ENCODE measurements at regions not wholly inside any gene's neighbourhood (a gene's known extent, or its start where the extent isn't known, plus 50 kb on each side); places are given as distances from the start of the nearest gene placed in this dataset.

DNA sequence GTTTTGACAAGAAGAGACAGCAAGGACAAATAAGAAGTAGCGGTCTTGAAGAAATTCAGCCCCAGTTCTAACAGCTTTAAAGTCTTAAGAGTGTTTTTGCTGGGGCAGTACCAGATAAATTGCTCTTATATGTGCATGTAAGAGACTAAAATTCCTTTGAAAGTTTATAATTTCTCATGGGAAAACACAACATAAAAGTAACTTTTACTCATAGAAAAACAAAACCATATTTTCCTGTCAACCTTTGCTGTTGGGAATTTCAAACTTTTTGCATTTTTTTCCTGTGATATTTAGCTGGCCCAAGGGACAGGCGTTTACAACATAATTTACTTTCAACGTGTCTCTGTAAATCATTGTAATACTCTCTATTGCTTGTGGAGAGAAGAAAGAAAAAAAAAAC, 767.8 kb upstream of the ZEB2 start:
- ATAC-seq, result no peak
- no peaks in the 10 kb centered on the region for H3K9me3 ChIP-seq

DNA sequence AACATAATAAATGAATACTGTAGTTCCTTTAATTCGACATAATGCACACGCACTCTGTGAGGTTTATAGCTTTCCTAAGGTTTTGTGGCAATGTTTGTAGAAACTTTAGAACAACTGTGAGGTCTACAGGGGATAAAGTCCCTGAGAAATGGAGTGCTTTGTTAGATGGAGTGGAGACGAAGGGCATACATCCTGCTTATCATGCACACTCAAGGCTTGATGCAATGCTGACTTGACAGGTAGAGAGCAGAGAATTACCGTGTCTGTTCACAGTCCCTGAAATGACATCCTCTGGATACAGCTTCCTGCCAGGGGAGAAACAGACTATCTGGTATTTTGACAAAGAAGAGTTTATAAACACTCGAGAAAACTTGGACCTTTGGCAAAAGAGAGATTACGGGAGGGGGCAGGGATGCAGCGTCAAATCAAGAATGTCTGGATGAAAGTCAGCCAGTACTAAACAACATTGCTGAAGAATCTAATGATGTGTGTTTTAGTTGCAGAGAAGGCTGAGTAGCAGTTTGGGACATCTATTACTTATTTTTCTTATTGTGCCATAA, 766.9 kb upstream of the ZEB2 start:
- 29 to 33% (median 31%) methylated on average over 7 of the region's 7 CpGs for WGBS, 3 donors
- Histone ChIP-seq H3K4me3 (no peak overlapping the region), H3K27ac (no peak overlapping the region), H3K9me3 (no peaks in the 10 kb centered on the region), H3K36me3 (ENCODE audit: insufficient read depth in 1 of 2, low read depth in 1 of 2) (no peaks in the 10 kb centered on the region), H3K27me3 (ENCODE audit: insufficient read depth in 3 of 3, low read length in 2 of 3) (no peaks in the 10 kb centered on the region), H3K4me1 (no peaks in the 10 kb centered on the region)
- no peak for ATAC-seq
- no peak for DNase-seq
- TF ChIP-seq, protein P1, sequence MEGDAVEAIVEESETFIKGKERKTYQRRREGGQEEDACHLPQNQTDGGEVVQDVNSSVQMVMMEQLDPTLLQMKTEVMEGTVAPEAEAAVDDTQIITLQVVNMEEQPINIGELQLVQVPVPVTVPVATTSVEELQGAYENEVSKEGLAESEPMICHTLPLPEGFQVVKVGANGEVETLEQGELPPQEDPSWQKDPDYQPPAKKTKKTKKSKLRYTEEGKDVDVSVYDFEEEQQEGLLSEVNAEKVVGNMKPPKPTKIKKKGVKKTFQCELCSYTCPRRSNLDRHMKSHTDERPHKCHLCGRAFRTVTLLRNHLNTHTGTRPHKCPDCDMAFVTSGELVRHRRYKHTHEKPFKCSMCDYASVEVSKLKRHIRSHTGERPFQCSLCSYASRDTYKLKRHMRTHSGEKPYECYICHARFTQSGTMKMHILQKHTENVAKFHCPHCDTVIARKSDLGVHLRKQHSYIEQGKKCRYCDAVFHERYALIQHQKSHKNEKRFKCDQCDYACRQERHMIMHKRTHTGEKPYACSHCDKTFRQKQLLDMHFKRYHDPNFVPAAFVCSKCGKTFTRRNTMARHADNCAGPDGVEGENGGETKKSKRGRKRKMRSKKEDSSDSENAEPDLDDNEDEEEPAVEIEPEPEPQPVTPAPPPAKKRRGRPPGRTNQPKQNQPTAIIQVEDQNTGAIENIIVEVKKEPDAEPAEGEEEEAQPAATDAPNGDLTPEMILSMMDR (IDR thresholded peaks at IDR 0.05), result no peak
- intact Hi-C loops (cut with DNase I), result no loop called here

More for the DNA sequence above, 767.8 kb upstream of the ZEB2 start:
- intact Hi-C loops (cut with DNase I), result no loop called here
- Histone ChIP-seq H3K4me1 (no peaks in the 10 kb centered on the region), H3K27me3 (ENCODE audit: insufficient read depth in 3 of 3, low read length in 2 of 3) (no peaks in the 10 kb centered on the region), H3K4me3 (no peak overlapping the region), H3K36me3 (ENCODE audit: insufficient read depth in 1 of 2, low read depth in 1 of 2) (no peaks in the 10 kb centered on the region), H3K27ac (no peak overlapping the region)
- TF ChIP-seq, protein P1 (IDR thresholded peaks at IDR 0.05), result no peak
- WGBS, 3 donors, result 51 to 63% (median 53%) methylated on average over 3 of the region's 3 CpGs
- no peak for DNase-seq

DNA sequence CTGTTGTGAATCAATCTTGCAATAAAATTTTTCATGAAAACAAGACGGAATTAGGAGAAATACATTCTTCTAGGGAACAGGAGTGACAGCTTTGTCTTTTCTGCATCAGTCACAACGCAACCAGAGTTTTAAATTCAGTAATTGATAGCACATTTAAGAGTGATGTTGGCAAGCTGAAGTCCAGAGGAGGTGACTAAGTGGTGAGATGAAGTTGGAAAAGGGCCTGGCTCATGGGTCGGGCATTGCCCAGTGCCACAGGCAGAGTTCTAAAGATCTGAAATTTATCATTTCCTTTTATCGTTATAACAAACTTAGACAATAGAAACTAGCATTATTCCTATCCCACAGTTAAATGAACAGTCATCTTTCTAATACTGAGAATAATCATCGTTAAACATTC, 764.6 kb upstream of the ZEB2 start:
- TF ChIP-seq, protein P1 (IDR thresholded peaks at IDR 0.05), result no peak
- intact Hi-C loops (cut with DNase I), result no loop called here
- DNase-seq, result no peak
- WGBS, 3 donors, result 79 to 83% (median 82%) methylated on average over 5 of the region's 5 CpGs
- no peaks in the 10 kb centered on the region for H3K4me1 ChIP-seq
- H3K36me3 ChIP-seq (ENCODE audit: insufficient read depth in 1 of 2, low read depth in 1 of 2), result no peaks in the 10 kb centered on the region
- H3K9me3 ChIP-seq, result no peaks in the 10 kb centered on the region
- no peak overlapping the region for H3K4me3 ChIP-seq
- H3K27me3 ChIP-seq (ENCODE audit: insufficient read depth in 3 of 3, low read length in 2 of 3), result no peaks in the 10 kb centered on the region
- ATAC-seq, result no peak
- no peak overlapping the region for H3K27ac ChIP-seq

DNA sequence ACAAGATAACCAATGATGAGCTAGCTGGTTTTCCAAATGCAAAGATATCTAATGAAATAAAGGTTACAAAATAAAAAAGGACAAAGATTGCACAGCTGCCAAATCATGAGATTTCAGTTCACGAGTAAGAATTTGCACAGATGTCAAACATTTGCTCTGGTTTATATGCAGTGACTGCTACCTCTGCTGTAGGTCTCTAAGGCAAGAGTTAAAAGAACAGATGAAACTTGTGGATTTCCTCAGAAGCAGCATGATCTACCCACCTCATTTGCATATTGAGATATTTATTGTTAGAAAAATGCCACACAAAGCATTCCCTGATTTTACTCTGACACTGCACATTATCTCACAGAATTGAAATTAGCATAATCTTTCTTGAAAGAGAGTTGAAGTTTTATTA, 763.2 kb upstream of the ZEB2 start:
- Histone ChIP-seq H3K36me3 (ENCODE audit: insufficient read depth in 1 of 2, low read depth in 1 of 2) (no peaks in the 10 kb centered on the region), H3K27me3 (ENCODE audit: insufficient read depth in 3 of 3, low read length in 2 of 3) (no peaks in the 10 kb centered on the region), H3K27ac (no peak overlapping the region), H3K9me3 (no peaks in the 10 kb centered on the region), H3K4me1 (no peaks in the 10 kb centered on the region), H3K4me3 (no peak overlapping the region)
- TF ChIP-seq, protein P1 (IDR thresholded peaks at IDR 0.05), result no peak
- ATAC-seq (no peak), DNase-seq (no peak)
- 23 to 29% (median 25%) methylated on average over 1 of the region's 1 CpG for WGBS, 3 donors
- intact Hi-C loops (cut with DNase I), result no loop called here

DNA sequence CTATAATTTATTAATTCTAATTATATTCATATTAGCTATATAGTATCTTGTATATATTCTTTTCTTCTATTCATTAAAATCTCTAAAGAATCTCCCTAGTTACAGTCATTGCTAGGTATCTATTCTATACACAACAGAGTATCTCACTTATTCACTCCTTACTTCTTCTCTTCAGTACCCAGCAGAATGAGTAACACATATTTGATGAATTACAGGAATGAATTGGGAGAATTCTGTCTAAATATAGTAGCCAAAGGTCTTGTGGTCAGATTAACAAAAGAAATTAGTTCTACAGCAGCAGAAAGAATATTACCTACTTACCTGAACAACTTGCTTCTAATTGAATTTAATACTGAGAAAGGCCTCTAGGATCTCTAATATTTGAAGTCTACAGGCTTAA, 758.0 kb upstream of the ZEB2 start:
- DNase-seq (no peak), ATAC-seq (no peak)
- Histone ChIP-seq H3K36me3 (ENCODE audit: insufficient read depth in 1 of 2, low read depth in 1 of 2) (no peaks in the 10 kb centered on the region), H3K4me3 (no peak overlapping the region), H3K27ac (no peak overlapping the region), H3K4me1 (no peaks in the 10 kb centered on the region), H3K9me3 (peaks cover 1% of the 10 kb centered on the region), H3K27me3 (ENCODE audit: insufficient read depth in 3 of 3, low read length in 2 of 3) (no peaks in the 10 kb centered on the region)
- TF ChIP-seq, protein P1 (IDR thresholded peaks at IDR 0.05), result no peak
- intact Hi-C loops (cut with DNase I), result no loop called here

Data from psoas muscle (tissue), 7 donors.